GM21526 (cell line): ENCODE measurements at regions not wholly inside any gene's neighbourhood (a gene's known extent, or its start where the extent isn't known, plus 50 kb on each side); places are given as distances from the start of the nearest gene placed in this dataset.
"Not testable (repeated sequence)": the region's sequence is repeated elsewhere in the genome, so short reads cannot be mapped to it uniquely, and the experiment has no call there.

Experiments
- ATAC-seq: cut with Tn5 transposase; IDR thresholded peaks from one replicate; pipeline ENCODE4 v1.9.1; 2021; ENCODE audit warnings: moderate library complexity; ENCODE audit not compliant: unreplicated experiment, low FRiP score

- no peak for ATAC-seq
Measured at GRCh38 chr1:4132352-4133296, 232.6 kb upstream of the C1orf174 start.

GRCh38 chr1:4133297-4133938, 233.3 kb upstream of the C1orf174 start:
- no peak for ATAC-seq

GRCh38 chr1:4133939-4134321, 233.9 kb upstream of the C1orf174 start:
- ATAC-seq, result no peak

GRCh38 chr1:4135853-4136252, 235.8 kb upstream of the C1orf174 start:
- not testable (repeated sequence) for ATAC-seq

GRCh38 chr1:4137621-4138415, 237.7 kb upstream of the C1orf174 start:
- ATAC-seq, result no peak

GRCh38 chr1:4139646-4140045, 239.6 kb upstream of the C1orf174 start:
- no peak for ATAC-seq

GRCh38 chr1:4140241-4140640, 240.2 kb upstream of the C1orf174 start:
- no peak for ATAC-seq

GRCh38 chr1:4140821-4141220, 240.7 kb upstream of the C1orf174 start:
- no peak for ATAC-seq

GRCh38 chr1:4144349-4144971, 244.4 kb upstream of the C1orf174 start:
- ATAC-seq, result no peak

GRCh38 chr1:4146101-4146500, 246.0 kb upstream of the C1orf174 start:
- ATAC-seq, result no peak

- no peak for ATAC-seq
Measured at GRCh38 chr1:4146614-4147013, 246.5 kb upstream of the C1orf174 start.

- ATAC-seq, result no peak
Measured at GRCh38 chr1:4147509-4147908, 247.4 kb upstream of the C1orf174 start.

GRCh38 chr1:4149281-4149680, 249.2 kb upstream of the C1orf174 start:
- ATAC-seq, result no peak

- ATAC-seq, result no peak
Measured at GRCh38 chr1:4149831-4150230, 249.8 kb upstream of the C1orf174 start.

GRCh38 chr1:4150262-4150661, 250.2 kb upstream of the C1orf174 start:
- ATAC-seq, result no peak

GRCh38 chr1:4152266-4152665, 252.2 kb upstream of the C1orf174 start:
- ATAC-seq, result no peak

- no peak for ATAC-seq
Measured at GRCh38 chr1:4153571-4153970, 253.5 kb upstream of the C1orf174 start.

- ATAC-seq, result no peak
Measured at GRCh38 chr1:4156241-4156973, 256.3 kb upstream of the C1orf174 start.

- no peak for ATAC-seq
Measured at GRCh38 chr1:4160181-4160580, 260.1 kb upstream of the C1orf174 start.
